ENCODE measurements at regions not wholly inside any gene's neighbourhood (a gene's known extent, or its start where the extent isn't known, plus 50 kb on each side); places are given as distances from the start of the nearest gene placed in this dataset.
"Not testable (repeated sequence)": the region's sequence is repeated elsewhere in the genome, so short reads cannot be mapped to it uniquely, and the experiment has no call there.

DNA sequence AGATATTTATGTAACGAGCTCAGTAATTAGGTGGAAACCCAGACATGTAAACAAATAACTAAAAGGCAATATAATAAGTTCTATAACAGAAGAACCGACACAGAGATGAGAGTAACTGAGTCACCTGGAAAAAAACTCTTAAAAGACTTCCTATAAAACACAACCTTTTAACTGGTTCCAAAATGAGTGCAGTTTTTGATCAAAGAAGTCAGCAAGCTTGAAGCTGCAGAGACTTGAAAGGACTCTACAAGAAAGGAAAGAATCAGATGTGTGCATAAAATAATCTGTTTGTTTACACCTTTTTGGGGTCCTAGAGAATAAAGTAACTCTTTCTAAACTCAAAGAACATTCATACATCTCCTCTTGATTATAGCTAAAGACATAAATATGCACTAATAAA, 560.4 kb upstream of the CCDC54 start:
- DNase-seq (ENCODE audit: low read depth in 2 of 2) = no peak

DNA sequence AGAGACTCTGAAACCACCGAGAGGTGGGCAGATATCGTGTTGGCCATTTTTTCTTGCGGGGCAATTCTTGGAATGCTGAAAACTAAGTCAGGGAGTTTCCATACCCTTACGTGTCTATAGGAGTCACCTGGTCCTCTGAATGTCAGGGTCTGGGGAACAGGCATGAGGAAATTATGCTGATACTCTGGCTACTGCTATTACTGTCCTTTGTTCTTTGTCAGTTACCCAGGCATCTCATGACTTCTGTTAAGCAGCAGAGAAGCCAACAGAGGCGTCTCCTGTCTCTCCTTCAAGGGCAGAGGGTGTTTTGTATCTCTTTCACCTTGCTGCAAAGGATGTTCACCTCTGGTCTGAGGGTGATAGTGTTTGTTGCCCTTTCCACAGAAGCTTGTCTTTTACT, 559.5 kb upstream of the CCDC54 start:
- no peak for DNase-seq (ENCODE audit: low read depth in 2 of 2)

- DNase-seq (ENCODE audit: low read depth in 2 of 2) = no peak
These were observed 557.8 kb upstream of the CCDC54 start for GRCh38 chr3:106819440-106819839.

DNA sequence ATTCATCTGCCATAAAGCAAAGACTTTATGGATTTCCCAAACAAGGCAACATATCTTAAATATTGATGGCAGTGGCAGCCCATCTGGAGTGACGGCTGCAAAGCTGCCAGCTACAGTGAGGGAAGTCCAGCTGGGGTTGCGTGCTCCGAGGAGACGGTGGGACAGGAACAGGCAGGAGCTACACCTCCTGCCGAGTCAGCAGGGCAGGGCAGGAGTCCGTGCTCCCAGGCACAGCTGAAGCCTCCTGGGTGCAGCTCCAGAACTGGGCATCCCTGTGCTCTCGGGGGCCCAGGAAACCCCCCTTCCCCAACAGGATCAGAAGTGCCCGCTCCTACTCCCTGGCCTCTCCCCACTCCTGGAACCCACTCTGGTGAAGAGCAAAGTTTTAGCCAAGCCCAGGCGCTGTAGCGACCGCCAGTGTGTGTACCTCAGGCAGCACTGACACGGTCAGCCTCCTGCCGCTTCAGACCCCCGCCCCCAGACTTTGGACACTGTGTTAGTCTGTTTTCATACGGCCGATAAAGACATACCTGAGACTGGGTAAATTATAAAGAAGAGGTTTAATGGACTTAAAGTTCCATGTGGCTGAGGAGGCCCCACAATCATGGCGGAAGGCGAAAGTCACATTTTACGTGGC, 556.4 kb upstream of the CCDC54 start:
- no peak for DNase-seq (ENCODE audit: low read depth in 2 of 2)

DNA sequence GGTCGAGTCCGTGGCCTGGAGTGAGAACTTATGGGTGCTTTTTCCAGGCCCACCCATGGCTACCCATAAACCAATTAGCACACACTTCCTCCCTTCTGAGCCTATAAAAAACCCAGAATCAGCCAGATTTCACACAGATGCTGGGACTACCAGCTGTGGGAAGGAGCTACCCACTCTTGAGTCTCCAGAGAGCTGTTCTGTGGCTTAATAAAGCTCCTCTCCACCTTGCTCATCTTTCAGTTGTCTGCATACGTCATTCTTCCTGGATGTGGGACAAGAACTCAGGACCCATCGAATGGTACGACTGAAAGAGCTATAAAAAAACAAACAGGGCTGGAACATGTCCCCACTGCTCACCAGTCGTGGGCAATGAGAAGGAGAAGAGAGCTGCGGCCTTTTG, 555.4 kb upstream of the CCDC54 start:
- no peak for DNase-seq (ENCODE audit: low read depth in 2 of 2)

DNA sequence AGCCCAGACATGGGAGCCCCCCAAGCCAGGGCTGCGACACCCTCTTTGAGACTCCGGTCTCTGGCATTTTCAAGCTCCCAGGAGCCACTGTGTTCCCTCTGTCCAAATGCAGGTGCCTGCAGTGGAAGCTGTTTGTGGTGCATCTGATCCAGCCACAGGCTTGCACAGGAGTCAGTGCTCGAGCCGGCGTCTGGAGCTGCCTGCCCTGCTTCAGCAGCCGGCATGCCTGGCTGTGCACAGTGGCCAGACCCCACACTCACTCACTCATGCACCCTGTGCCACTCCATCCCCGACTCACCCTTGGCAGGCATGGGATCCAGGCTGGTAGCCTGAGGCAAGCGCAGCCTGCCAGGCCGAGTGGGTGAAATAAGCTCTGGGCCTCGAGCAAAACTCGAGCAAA, 555.0 kb upstream of the CCDC54 start:
- DNase-seq (ENCODE audit: low read depth in 2 of 2) = no peak

- no peak for DNase-seq (ENCODE audit: low read depth in 2 of 2)
These were observed 553.5 kb upstream of the CCDC54 start for GRCh38 chr3:106823701-106824100.

DNA sequence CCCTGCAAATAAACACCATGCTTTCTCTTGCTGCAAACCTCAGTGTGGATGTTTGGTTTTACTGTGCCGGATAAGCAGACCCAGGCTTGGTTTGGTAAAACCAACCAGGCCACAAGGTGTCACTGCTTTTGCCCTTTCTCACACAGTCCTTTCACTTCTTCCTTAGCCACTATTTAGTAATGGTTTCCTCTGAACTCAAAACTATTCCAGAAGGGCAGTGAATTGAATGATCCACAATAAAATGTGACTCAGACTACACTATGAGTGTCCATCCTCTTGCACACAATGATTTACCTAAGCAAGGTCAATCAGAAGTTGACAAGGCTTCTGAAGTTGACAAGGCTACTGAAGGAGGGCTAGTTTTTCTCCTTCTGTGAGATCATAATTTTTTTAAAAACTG, 552.4 kb upstream of the CCDC54 start:
- DNase-seq (ENCODE audit: low read depth in 2 of 2) = no peak

DNA sequence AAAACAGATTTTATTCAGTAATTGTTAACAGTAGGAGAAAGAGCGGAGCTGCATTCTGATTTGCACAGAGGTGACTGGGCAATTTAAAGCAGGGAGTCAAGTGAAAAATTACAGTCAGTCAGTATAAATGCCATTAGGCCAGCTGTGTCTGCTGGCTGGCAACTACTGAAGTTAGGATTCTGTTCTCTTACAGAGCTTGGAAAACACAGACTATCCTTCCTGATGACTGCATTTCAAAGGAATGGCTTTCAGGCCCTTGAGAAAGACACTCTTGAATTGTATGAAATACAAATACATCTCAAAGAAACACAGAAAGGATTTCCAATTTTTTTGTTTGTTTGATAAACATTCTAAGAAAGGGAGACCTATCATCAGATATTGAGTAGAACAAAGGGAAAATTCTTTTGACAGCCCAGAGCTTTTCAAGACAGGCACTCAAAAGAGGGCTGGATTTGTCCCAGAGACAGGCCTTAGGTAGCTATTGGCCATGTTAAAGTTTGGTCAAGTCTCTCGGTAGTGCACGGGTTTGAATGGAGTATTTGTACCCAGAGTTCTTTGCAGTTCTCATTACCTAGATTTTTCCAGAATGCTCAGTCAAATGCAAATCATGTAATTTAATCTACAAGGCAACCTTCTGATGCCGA, 551.2 kb upstream of the CCDC54 start:
- no peak for DNase-seq (ENCODE audit: low read depth in 2 of 2)

DNA sequence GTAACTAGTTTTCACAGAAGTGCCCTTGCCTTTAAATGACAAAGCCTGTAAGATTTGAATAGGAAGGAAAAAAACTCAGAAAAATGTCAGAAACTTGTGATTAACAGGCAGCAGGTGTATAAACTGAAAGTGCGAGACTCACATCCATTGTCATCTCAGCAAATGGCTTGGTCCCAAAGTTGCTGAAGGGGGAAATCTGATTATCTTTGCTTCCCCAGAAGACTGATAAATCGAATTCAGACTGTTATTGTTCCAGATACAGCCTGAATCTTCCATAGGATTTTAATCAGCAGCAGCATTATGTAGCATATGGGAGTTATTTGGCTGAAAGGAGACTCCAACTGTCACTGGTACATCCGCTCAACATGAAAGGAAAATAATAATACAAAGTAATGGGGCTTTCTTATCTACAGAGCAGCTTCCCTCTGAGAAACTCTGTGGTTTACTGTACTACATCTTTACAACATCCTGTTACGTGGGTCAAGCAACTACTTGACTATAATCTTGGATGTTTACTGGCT, 550.4 kb upstream of the CCDC54 start:
- DNase-seq (ENCODE audit: low read depth in 2 of 2) = no peak

DNA sequence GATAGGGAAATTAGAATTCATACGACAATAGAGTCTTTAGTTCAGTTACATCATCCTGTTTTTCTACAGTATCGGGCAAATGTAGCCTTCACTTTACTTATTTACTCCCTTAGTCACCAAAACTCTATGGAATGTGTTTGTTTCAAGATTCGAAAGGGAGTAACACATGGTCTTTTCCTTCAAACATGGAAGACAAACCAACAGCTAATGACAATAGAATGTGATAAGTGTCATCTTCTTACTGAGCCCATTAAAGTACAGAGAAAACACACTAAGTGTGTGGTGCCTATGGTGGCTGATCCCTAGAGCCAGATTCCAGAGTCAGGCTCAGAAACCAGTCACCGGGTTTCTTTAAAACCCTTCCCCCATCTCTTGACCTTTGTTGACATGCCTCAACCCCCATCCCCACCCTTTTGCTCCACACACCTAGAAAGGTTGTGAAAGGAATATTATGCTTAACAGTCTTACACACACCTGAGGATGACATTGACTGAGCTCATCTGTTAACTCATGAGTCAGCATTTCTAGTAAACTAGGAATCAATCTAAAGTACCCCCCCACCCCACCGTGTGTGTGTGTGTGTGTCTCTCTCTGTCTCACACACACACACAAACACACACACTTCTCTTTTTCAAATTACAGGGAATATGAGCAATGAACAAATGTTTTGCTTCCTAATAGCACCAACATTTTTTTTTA, 549.6 kb upstream of the CCDC54 start:
- DNase-seq (ENCODE audit: low read depth in 2 of 2) = no peak

DNA sequence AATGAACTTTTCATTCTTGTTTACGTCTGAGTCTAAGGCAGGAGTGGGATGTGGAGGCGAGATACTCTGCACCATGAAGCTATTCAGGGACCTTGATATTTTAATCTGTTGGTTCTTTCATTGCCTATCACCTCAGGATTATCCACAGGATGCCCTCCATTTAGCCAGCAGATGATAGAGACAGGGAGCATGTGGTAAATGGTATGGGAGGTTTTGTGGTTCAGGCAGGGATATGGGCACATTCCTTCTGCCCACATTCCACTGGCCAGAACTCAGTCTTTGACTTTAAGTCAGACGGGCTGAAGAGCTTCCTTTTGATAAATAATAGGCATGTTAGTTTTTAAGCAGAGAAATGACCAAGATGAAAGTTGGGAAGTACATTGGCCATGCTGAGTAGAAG, 548.0 kb upstream of the CCDC54 start:
- no peak for DNase-seq (ENCODE audit: low read depth in 2 of 2)

DNA sequence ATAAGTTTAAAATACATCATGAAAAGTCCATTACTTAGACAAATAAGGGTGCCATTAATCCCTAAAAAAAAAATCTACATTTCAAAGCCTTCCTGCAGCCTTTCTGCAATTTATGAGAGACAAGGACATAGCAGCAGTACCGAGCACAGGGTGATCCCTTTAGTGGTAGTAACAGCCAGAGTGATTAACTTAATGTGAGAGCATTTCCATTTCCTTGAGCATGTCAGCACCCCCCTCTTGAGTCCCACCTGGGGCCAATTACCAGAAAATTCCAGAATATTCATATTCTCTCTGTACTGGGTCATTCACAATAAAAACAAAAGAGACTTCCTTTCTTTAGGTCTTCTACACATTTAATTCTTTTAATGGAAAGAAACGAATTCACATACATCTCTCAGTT, 546.9 kb upstream of the CCDC54 start:
- DNase-seq (ENCODE audit: low read depth in 2 of 2) = no peak

- no peak for DNase-seq (ENCODE audit: low read depth in 2 of 2)
These were observed 540.3 kb upstream of the CCDC54 start for GRCh38 chr3:106836906-106837305.

DNA sequence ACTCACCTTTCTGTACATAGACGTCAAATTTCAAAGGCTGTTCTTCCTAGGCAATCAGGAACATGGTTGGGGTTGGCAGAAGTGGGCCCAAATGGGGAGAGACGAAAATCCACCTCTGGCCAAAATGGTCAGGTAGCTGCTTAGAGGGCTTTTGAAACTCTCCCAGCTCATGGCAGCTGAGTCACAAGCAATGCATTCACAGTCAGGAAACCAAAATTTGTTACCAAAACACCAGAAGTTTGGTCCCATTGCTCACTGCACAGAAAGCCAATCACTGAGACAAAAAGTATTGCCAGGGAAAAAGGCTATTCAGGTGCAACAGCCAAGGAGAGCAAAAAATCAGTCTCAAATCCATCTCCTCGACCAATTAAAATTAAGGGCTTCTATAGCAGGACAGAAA, 539.6 kb upstream of the CCDC54 start:
- no peak for DNase-seq (ENCODE audit: low read depth in 2 of 2)

DNA sequence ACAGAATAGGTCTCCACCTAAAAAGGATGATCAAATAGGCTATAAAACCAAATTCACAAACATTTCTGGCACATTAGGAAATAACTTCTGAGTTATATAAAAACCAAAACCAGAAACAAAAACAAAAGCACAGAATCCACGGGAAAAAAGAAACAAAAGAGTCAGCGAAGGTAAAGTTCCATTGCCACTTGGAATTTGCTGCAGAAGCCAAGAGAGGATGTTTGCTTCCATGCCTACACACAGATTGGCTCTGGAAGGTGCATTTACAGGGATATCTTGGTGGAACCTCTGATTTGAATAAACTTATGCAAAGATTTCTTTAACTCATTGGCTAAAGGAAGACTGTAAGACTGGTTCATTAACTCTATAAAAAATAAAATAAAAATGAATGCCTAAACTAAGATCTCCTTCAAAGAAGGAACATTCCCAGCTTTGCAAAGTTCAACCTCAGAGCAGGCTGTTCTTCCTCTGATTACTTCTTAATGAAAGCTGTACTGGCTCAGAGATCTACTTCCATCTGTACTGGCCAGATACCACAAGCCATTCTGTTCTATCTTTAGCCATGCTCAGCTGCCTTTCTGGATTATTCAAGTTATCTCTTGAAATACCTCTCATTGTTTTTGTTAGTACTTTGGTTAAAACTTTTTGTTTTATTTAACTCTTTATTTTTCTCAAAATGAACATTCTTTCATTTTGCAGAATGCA, 537.5 kb upstream of the CCDC54 start:
- DNase-seq (ENCODE audit: low read depth in 2 of 2) = no peak

- no peak for DNase-seq (ENCODE audit: low read depth in 2 of 2)
These were observed 536.9 kb upstream of the CCDC54 start for GRCh38 chr3:106840319-106840718.

DNA sequence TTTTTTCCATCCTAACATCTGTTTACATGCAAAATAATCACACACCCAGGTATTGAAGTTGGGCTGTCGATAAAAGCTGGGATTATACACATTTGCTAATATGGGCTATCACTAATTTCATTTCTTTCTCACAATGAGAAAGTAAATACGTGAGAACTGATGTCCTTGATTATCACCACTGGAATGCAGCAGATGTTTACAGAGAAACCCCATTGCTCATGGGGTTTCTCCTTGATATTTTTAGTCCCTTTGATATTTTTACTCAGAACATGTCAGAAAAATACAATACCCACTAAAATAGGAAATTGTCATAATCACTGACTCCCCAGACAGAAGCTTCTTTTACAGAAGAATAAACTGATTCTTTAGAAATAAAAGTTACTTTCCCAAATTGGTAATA, 535.1 kb upstream of the CCDC54 start:
- no peak for DNase-seq (ENCODE audit: low read depth in 2 of 2)

- DNase-seq (ENCODE audit: low read depth in 2 of 2) = no peak
These were observed 532.6 kb upstream of the CCDC54 start for GRCh38 chr3:106844638-106845037.

DNA sequence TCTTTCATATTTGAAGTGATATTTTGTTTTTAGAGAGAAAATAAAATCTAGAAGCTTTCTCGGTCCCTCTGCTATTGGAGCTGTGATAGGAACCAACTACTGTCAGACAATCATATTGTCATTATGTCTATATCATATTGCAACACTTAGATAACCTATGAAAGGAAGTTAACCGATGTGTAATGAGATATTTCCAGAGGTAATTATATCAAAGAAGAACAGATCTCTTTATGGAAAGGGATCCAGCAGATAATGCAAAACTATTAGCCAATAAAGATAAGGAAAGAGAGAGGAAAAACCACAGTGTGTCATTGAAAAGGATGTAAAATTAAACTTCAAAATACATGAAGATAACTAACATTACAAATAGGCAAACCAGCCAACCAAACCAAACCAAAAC, 529.1 kb upstream of the CCDC54 start:
- no peak for DNase-seq (ENCODE audit: low read depth in 2 of 2)

DNA sequence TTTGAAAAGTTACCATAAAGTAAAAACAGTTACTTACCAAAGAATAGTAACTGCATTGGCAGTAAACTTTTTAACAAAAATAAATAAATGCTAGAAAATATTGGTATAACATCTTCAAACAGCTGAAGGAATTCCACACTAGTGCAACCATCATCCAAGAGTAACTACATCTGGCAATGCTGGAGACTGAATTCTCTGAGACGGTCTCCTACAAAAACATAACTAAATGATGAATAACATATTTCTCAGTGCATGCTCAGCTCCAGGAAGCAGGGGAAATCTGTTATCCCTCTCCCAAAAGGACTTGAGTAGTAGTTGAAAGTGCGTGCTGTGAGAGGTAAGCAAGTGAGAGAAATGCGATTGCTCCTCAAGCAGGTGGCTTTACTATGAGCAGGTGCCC, 526.8 kb upstream of the CCDC54 start:
- DNase-seq (ENCODE audit: low read depth in 2 of 2) = no peak

- not testable (repeated sequence) for DNase-seq (ENCODE audit: low read depth in 2 of 2)
These were observed 518.9 kb upstream of the CCDC54 start for GRCh38 chr3:106858321-106858720.

DNA sequence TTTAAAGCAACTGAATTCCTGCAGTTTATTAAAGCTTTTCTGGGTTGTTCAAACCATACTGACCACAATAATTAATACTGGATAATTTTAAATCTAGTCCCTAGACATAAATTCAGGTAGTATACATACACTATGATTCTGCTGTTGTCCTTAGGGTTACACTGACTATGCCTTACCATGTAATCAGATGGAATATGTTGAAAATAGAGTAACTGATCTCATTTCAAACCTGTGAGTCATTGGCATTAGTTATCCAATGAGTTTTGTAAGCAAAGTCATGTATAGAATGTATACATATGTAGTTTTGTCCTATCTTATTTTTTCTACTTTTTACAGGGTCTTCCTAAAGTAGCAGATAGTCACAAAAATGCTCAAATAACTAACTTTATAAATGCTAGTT, 517.1 kb upstream of the CCDC54 start:
- DNase-seq (ENCODE audit: low read depth in 2 of 2) = no peak
